Caco-2 (cell line): ENCODE measurements at regions not wholly inside any gene's neighbourhood (a gene's known extent, or its start where the extent isn't known, plus 50 kb on each side); places are given as distances from the start of the nearest gene placed in this dataset.

Source experiments
- BruUV-seq: library from RNA; stranded (reverse); fragments of 400-500 nt; replicated peaks from 2 replicates; lab custom pipeline; 2021; lab: Mats Ljungman, UMichigan
- CTCF ChIA-PET: fragments of 300-600 bp; sonication (Branson Sonifier 250); formaldehyde crosslinking; loops from one replicate; lab custom pipeline; 2022; ENCODE audit warnings: antibody characterized with exemption; lab: Charles Lee
- POLR2A ChIA-PET: fragments of 300-600 bp; sonication (Branson Sonifier 250); formaldehyde crosslinking; loops from one replicate; lab custom pipeline; 2022; ENCODE audit warnings: antibody characterized with exemption; lab: Charles Lee
- DNase-seq, 2 experiments: peaks; one replicate each; pipeline versions ENCODE4 v3.0.0 to v3.0.0-alpha.2; 2020 to 2022
- H3K27me3 ChIP-seq: replicated peaks from 2 replicates; pipeline ENCODE4 v1.6.0; 2011; ENCODE audit warnings: low read length; ENCODE audit not compliant: control insufficient read depth, insufficient read depth
- H3K36me3 ChIP-seq: 2 replicates; pipeline ENCODE4 v1.5.1; 2011; ENCODE audit warnings: low read length; ENCODE audit not compliant: control insufficient read depth, insufficient read depth
- H3K4me1 ChIP-seq: fragments of 250-450 bp; sonication (Bioruptor Pico); 2 replicates; pipeline ENCODE4 v1.5.1; 2020; ENCODE audit warnings: mild to moderate bottlenecking
- H3K4me3 ChIP-seq: 2 replicates; pipeline ENCODE4 v1.5.1; 2011; ENCODE audit warnings: low read depth, mild to moderate bottlenecking, control low read depth, low read length
- H3K9me3 ChIP-seq: fragments of 250-450 bp; sonication (Bioruptor Pico); 2 replicates; pipeline ENCODE4 v1.5.1; 2020; ENCODE audit warnings: mild to moderate bottlenecking, moderate library complexity
- H3K27ac Mint-ChIP-seq: one replicate; pipeline ENCODE4 v1.8.0; 2022; ENCODE audit warnings: mixed read lengths; ENCODE audit not compliant: unreplicated experiment
- H3K27me3 Mint-ChIP-seq: one replicate; pipeline ENCODE4 v1.8.0; 2022; ENCODE audit warnings: mixed read lengths; ENCODE audit not compliant: insufficient read depth, unreplicated experiment
- H3K36me3 Mint-ChIP-seq: one replicate; pipeline ENCODE4 v1.8.0; 2022; ENCODE audit warnings: mild to moderate bottlenecking, mixed read lengths; ENCODE audit not compliant: insufficient read depth, unreplicated experiment
- H3K4me1 Mint-ChIP-seq: one replicate; pipeline ENCODE4 v1.8.0; 2022; ENCODE audit warnings: low read depth, mixed read lengths; ENCODE audit not compliant: unreplicated experiment
- H3K4me3 Mint-ChIP-seq: one replicate; pipeline ENCODE4 v1.8.0; 2022; ENCODE audit warnings: mild to moderate bottlenecking, moderate library complexity, mixed read lengths; ENCODE audit not compliant: unreplicated experiment
- H3K9me3 Mint-ChIP-seq: one replicate; pipeline ENCODE4 v1.8.0; 2022; ENCODE audit warnings: mixed read lengths; ENCODE audit not compliant: unreplicated experiment
- CTCF ChIP-seq, 2 experiments: fragments of 200-600 bp in 1 of 2; IDR thresholded peaks; 1 replicate in 1 of 2; 2 replicates in 1 of 2; pipeline versions ENCODE4 v1.5.1 to v1.8.0; 2011 to 2022; ENCODE audit warnings: antibody characterized with exemption in 1 of 2, control low read depth in 1 of 2, inconsistent platforms in 1 of 2, low read depth in 1 of 2, low read length in 1 of 2, mild to moderate bottlenecking in 1 of 2, moderate library complexity in 1 of 2; ENCODE audit not compliant: insufficient read depth in 1 of 2, severe bottlenecking in 1 of 2, unreplicated experiment in 1 of 2
- intact Hi-C: fragments of 100-400 bp; cut with micrococcal nuclease; formaldehyde crosslinking; loops from one replicate; pipeline ENCODE4 v1.10.0; 2022; ENCODE audit not compliant: unreplicated experiment

DNA sequence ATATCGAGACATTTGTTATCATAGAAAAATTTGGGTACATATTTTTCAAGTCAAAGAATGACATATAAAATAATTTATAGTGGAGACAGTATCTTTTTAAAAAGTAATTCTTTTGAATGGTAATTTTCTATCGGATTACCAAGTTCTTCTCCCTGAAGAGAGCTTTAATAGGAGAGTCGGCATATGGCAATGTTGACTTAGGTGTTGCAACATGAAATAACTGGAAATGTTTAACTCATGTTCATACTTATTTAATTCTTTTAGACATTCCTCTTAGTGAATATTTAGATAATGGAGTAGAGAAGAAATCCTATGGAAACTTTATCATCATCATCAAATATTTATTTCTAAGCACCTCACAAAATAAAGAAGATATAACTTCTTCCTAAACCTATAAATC is 118.2 kb upstream of the CTNND2 start:
- intact Hi-C loops = no loop called here
- no peak overlapping the region for H3K4me3 ChIP-seq
- no peak for TF ChIP-seq CTCF (IDR thresholded peaks at IDR 0.05; ENCODE audit: insufficient read depth in 1 of 2, low read depth in 1 of 2, low read length in 1 of 2, severe bottlenecking in 1 of 2, unreplicated experiment in 1 of 2)
- no peaks in the 10 kb centered on the region for H3K27me3 Mint-ChIP-seq
- no peak overlapping the region for H3K4me3 Mint-ChIP-seq
- ChIA-PET POLR2A (no interaction called here), CTCF (no interaction called here)
- no peaks in the 10 kb centered on the region for H3K36me3 Mint-ChIP-seq
- H3K9me3 Mint-ChIP-seq = peaks cover 11% of the 10 kb centered on the region
- DNase-seq = no peak
- H3K4me1 ChIP-seq = no peaks in the 10 kb centered on the region; the same call in 1 of the 2 replicates
- no TSS peak for BruUV-seq
- no peaks in the 10 kb centered on the region for H3K36me3 ChIP-seq
- no peak overlapping the region for H3K27ac Mint-ChIP-seq
- H3K9me3 ChIP-seq = 0 out of 2 replicates have a peak, but pooled peaks cover 4% of the 10 kb centered on the region
- H3K4me1 Mint-ChIP-seq = no peaks in the 10 kb centered on the region
- H3K27me3 ChIP-seq = no peaks in the 10 kb centered on the region

DNA sequence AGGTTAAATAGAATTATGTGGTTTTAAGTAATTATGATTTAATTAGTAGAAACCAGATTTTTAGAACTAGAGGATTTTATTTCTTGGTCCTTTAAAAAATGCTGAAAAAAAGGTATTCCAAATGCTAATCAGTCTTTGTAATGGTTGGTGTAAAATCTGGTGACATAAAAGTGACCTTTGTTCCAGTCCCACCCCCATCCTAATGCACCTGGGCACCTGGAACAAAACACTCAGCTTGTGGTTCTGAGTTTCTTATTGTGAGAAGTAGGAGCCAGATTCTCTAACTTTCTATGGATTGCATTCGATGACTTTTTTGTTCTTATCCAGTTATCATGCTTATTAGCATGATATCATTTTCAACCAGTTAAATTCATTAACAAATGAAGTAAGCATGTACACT is 115.1 kb upstream of the CTNND2 start:
- Mint-ChIP-seq H3K4me1 (no peaks in the 10 kb centered on the region), H3K27ac (no peak overlapping the region), H3K36me3 (no peaks in the 10 kb centered on the region), H3K9me3 (peaks cover 11% of the 10 kb centered on the region), H3K27me3 (no peaks in the 10 kb centered on the region), H3K4me3 (no peak overlapping the region)
- POLR2A ChIA-PET = no interaction called here
- Histone ChIP-seq H3K36me3 (no peaks in the 10 kb centered on the region), H3K4me3 (no peak overlapping the region), H3K27me3 (no peaks in the 10 kb centered on the region), H3K4me1 (no peaks in the 10 kb centered on the region; the same call in 1 of the 2 replicates), H3K9me3 (no peaks in the 10 kb centered on the region)
- intact Hi-C loops = no loop called here
- CTCF ChIA-PET = interaction anchor here (0.6 kb wide), 1 partner anchor 30 kb away, joined by 3 read pairs; no protein-coding TSS in a partner anchor
- no peak for DNase-seq
- BruUV-seq = no TSS peak
- TF ChIP-seq CTCF (IDR thresholded peaks at IDR 0.05; ENCODE audit: insufficient read depth in 1 of 2, low read depth in 1 of 2, low read length in 1 of 2, severe bottlenecking in 1 of 2, unreplicated experiment in 1 of 2) = no peak

DNA sequence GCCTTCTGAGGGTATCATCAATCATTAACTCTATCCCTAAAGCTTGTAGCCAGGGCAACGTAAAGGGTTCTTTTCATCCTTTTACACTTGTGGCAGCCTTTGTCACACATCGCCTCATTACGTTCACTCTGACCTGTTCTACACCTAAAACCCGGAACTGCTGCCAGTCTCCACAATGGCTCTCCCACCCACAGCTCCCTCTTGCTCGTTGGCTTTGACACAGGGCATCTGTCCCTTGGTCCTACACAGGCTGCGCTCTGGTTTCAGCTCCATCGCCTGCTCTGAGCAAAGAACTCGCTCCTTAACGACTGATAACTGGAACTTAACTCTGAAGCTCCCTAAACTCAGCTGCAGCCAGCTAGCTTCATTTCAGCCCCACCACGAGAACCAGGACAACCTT is 112.8 kb upstream of the CTNND2 start:
- Histone ChIP-seq H3K27me3 (no peaks in the 10 kb centered on the region), H3K4me1 (no peaks in the 10 kb centered on the region), H3K9me3 (no peaks in the 10 kb centered on the region), H3K36me3 (no peaks in the 10 kb centered on the region), H3K4me3 (no peak overlapping the region)
- no peak for DNase-seq
- peaks cover 20% of the 10 kb centered on the region for H3K9me3 Mint-ChIP-seq
- POLR2A ChIA-PET = no interaction called here
- H3K4me3 Mint-ChIP-seq = no peak overlapping the region
- CTCF ChIA-PET = no interaction called here
- TF ChIP-seq CTCF (IDR thresholded peaks at IDR 0.05; ENCODE audit: insufficient read depth in 1 of 2, low read depth in 1 of 2, low read length in 1 of 2, severe bottlenecking in 1 of 2, unreplicated experiment in 1 of 2) = no peak
- H3K27ac Mint-ChIP-seq = no peak overlapping the region
- H3K36me3 Mint-ChIP-seq = no peaks in the 10 kb centered on the region
- intact Hi-C loops = no loop called here
- no peaks in the 10 kb centered on the region for H3K4me1 Mint-ChIP-seq
- no TSS peak for BruUV-seq
- H3K27me3 Mint-ChIP-seq = no peaks in the 10 kb centered on the region
